GM12865 (cell line): ENCODE measurements at regions not wholly inside any gene's neighbourhood (a gene's known extent, or its start where the extent isn't known, plus 50 kb on each side); places are given as distances from the start of the nearest gene placed in this dataset.

Experiments used
- DNase-seq: peaks from one replicate; pipeline ENCODE4 v3.0.0; 2010; ENCODE audit warnings: low read depth
- H3K4me3 ChIP-seq: 2 replicates; pipeline ENCODE4 v1.5.1; 2011; ENCODE audit warnings: mild to moderate bottlenecking, low read depth, low read length, control low read depth
- CTCF ChIP-seq: IDR thresholded peaks from 2 replicates; pipeline ENCODE4 v1.5.1; 2011; ENCODE audit warnings: low read length, control low read depth, low read depth, inconsistent platforms; ENCODE audit not compliant: insufficient read depth; ENCODE audit errors: missing control alignments

- DNase-seq, result peak; percentile 44
- H3K4me3 ChIP-seq, result no peak overlapping the region
- no peak for TF ChIP-seq CTCF
Observed at GRCh38 chr16:72658888-72659717, 388.8 kb downstream of the ZFHX3 start.

GRCh38 chr16:72657791-72658190 is 390.1 kb downstream of the ZFHX3 start:
- no peak overlapping the region for H3K4me3 ChIP-seq
- peak; percentile 86 for DNase-seq
- TF ChIP-seq CTCF, result no peak

- no peak for TF ChIP-seq CTCF
- no peak overlapping the region for H3K4me3 ChIP-seq
- no peak for DNase-seq
Observed at GRCh38 chr16:72657164-72657563, 390.8 kb downstream of the ZFHX3 start.

GRCh38 chr16:72654535-72654934 is 393.4 kb downstream of the ZFHX3 start:
- no peak for DNase-seq
- TF ChIP-seq CTCF, result no peak
- H3K4me3 ChIP-seq, result no peak overlapping the region

- DNase-seq, result peak; percentile 66
- TF ChIP-seq CTCF, result no peak
- H3K4me3 ChIP-seq, result no peak overlapping the region
Observed at GRCh38 chr16:72649254-72649944, 398.5 kb downstream of the ZFHX3 start.

- no peak for DNase-seq
Observed at GRCh38 chr16:72646615-72647014, 401.3 kb downstream of the ZFHX3 start.

More at GRCh38 chr16:72646615-72647014, 401.3 kb downstream of the ZFHX3 start:
- no peak overlapping the region for H3K4me3 ChIP-seq
- no peak for TF ChIP-seq CTCF
